HG02884 (cell line): ENCODE measurements at regions not wholly inside any gene's neighbourhood (a gene's known extent, or its start where the extent isn't known, plus 50 kb on each side); places are given as distances from the start of the nearest gene placed in this dataset.

Source experiments
- ATAC-seq: cut with Tn5 transposase; IDR thresholded peaks from one replicate; pipeline ENCODE4 v1.9.1; 2021; ENCODE audit warnings: mild to moderate bottlenecking, moderate library complexity; ENCODE audit not compliant: unreplicated experiment

GRCh38 chr2:223545830-223546229, 56.3 kb downstream of the SCG2 start:
- ATAC-seq: no peak
